GM19023 (cell line): ENCODE measurements at regions not wholly inside any gene's neighbourhood (a gene's known extent, or its start where the extent isn't known, plus 50 kb on each side); places are given as distances from the start of the nearest gene placed in this dataset.

Source experiments
- ATAC-seq: cut with Tn5 transposase; IDR thresholded peaks from one replicate; pipeline ENCODE4 v1.9.1; 2021; ENCODE audit warnings: mild to moderate bottlenecking, moderate library complexity; ENCODE audit not compliant: unreplicated experiment

GRCh38 chr3:182244222-182244971 lies 532.7 kb downstream of the SOX2 start:
- no peak for ATAC-seq

DNA sequence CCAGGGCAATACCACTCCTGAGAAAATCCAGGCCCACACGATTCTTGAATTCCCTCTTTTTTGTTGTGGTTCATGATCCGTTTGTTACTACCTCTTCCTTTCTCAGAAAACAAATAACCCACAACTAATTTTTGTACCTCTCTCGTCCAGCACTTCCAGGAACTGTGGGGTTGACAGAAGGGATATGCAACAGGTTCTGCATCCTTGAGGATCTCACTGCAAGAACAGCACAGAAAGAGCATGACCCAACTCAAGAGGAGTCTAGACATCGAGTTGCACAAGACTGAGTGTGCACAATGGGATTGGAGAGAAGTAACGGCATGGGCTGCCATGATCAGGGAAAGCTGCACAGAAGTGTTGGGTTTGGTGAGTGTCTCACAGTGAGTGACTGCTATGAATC lies 533.3 kb downstream of the SOX2 start:
- no peak for ATAC-seq

- ATAC-seq: no peak
Measured at GRCh38 chr3:182246870-182247269, 535.1 kb downstream of the SOX2 start.

- no peak for ATAC-seq
Measured at GRCh38 chr3:182248349-182248880, 536.7 kb downstream of the SOX2 start.

- no peak for ATAC-seq
Measured at GRCh38 chr3:182252802-182253201, 540.5 kb upstream of the ATP11B start.

- ATAC-seq: no peak
Measured at GRCh38 chr3:182255158-182255557, 538.1 kb upstream of the ATP11B start.

- ATAC-seq: no peak
Measured at GRCh38 chr3:182257361-182257760, 535.9 kb upstream of the ATP11B start.

GRCh38 chr3:182258538-182259177 lies 534.6 kb upstream of the ATP11B start:
- ATAC-seq: no peak

- no peak for ATAC-seq
Measured at GRCh38 chr3:182259579-182259978, 533.7 kb upstream of the ATP11B start.

GRCh38 chr3:182261041-182261440 lies 532.3 kb upstream of the ATP11B start:
- no peak for ATAC-seq

- no peak for ATAC-seq
Measured at GRCh38 chr3:182268711-182269110, 524.6 kb upstream of the ATP11B start.

DNA sequence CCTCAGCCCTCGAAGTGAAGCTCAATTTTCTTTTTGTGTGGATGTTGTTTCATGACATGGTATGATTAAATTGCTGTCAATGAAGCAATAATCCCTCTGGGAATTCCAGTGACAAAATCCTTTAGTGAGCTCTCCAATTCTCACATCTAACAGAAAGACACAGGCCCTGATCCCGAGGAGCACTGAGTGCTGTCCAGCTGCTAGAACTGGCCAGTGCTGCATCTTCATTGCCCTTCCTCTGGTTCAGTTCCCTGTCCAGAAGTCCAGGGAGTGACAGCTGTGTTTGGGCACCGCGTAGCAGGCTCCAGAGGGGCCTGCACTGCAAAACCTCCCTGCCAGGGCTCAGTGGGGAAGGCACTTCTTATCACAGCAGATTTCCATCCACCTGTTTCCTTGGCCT lies 516.8 kb upstream of the ATP11B start:
- ATAC-seq: no peak

- ATAC-seq: no peak
Measured at GRCh38 chr3:182284793-182285192, 508.5 kb upstream of the ATP11B start.

- no peak for ATAC-seq
Measured at GRCh38 chr3:182292591-182292990, 500.7 kb upstream of the ATP11B start.

- no peak for ATAC-seq
Measured at GRCh38 chr3:182294256-182294655, 499.0 kb upstream of the ATP11B start.

DNA sequence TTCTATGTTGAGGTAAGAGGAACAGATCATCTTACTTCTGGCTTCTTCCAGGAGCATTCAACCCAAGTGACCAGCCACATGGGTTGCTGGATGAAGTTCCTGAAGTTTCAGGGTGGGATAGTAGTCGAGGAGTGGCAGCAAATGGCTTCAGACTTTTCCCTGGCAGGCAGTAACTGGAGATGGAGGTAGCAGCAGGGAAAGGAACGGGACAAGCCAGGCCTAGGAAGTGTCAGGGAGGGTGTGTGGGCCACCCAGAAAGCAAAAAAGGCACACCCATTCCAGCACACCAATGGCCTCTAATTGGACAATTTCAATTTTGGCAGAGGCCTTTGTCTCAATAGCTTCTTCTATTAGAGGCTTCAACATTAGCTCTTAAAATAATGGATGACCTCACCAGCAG lies 498.6 kb upstream of the ATP11B start:
- no peak for ATAC-seq

GRCh38 chr3:182300266-182300665 lies 493.0 kb upstream of the ATP11B start:
- no peak for ATAC-seq

- ATAC-seq: no peak
Measured at GRCh38 chr3:182303169-182303568, 490.1 kb upstream of the ATP11B start.

- ATAC-seq: no peak
Measured at GRCh38 chr3:182305881-182306665, 487.2 kb upstream of the ATP11B start.

- no peak for ATAC-seq
Measured at GRCh38 chr3:182308328-182308727, 485.0 kb upstream of the ATP11B start.

GRCh38 chr3:182309120-182309519 lies 484.2 kb upstream of the ATP11B start:
- ATAC-seq: no peak

DNA sequence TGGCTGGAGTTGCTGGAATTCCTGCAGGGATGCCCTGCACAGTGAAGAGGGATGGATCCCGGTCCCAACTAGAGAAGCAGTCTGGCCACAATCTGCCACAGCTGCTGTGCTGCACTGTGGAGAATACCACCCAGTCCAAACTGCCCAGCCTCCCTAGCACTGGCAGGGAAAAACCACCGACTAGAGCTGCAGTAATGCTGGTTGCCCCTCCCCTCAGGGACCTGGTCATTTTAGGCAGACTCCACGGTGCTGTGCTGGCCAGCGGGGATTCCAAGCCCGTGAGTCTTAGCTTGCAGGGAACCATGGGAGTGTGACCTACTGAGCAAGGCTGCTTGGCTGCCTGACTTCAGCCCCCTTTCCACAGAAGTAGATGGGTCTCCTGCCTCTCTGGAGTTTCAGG lies 478.0 kb upstream of the ATP11B start:
- no peak for ATAC-seq
